Renal cortex interstitium (tissue), 11 donors: ENCODE measurements at regions not wholly inside any gene's neighbourhood (a gene's known extent, or its start where the extent isn't known, plus 50 kb on each side); places are given as distances from the start of the nearest gene placed in this dataset.

Experiments
- DNase-seq, 11 donors: peaks; one replicate each; pipeline ENCODE4 v3.0.0-alpha.2; 2013; ENCODE audit warnings: low read depth in 9 of 11, low spot score in 4 of 11; ENCODE audit errors: extremely low read depth in 1 of 11

DNA sequence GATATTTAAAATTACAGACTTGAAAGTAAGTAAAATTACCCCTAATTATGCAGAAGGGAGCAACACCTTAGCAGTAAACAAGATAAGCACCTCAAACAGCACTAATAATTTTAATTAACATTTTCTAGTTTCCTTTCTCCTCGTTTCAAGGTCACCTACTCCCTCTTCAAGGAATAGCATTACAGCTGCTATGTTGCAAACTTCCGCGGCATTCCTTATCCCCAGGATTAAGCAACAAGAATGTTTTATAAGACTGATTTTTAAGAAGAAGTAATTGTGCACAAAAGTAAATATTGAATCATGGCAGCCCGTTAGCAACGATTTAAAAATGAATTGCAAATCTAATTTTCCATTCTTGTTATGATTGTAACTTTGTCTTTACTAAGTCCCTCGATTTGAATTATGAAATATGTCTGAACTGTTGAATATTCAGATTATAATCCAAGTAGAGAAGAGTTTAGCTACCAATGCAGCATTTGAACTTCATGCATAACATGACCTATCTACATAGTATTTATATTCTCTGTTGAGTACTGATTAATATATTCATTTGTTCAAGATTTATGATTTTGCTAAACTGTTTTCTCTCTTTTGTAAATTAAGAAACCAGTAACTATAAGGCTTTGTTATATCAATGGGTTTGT is 593.5 kb upstream of the MGMT start:
- DNase-seq = no peak

DNA sequence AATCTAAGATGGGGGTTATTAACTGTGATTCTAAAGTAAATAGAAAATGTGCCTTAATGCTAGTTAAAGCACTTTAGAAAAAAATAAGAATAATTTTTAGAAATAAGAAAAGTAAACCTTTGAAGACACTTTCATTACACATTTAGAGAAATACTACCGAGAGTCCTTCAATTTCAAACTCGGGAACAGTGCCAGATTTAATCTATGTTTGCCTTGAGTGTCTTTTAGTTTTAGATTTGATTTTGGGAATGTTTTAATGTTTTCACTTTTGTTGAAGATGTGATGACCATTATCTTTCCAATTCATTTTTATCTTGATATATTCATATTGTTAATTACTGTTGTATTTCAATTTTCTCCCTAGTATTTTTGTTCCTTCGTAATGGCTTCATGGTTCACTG is 592.7 kb upstream of the MGMT start:
- DNase-seq = no peak

DNA sequence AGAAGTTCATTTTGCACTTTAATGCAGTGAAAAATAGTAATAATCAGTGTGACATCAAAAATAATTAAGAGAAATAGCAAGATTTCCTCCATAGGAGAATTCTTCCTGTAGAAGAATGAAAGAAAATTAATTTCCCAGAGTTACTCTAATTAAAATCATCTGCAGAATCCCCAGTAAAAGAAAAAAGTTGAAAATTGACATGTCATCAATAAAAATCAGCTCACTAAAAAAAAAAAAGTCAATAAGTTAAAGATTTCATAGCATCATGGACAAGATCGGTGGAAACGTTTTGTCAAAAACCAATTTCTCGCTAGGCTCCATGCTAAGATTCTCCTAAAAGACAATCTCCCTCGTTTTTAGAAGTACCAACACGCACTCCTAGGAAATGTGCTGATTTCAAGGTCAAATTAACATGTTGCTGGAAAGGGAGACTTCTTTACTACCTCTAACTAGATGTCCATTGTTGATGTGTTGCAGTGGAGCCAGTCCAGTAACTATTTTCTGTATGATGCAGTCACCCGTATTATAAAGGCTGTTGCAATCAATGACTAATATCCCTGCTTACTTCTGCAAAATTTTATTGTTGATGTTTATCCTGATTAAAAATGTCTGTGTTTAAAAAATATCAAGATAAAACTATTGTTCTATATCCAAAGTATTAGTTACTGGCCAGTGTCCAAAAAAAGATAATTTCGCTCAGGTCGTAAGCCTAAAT is 591.9 kb upstream of the MGMT start:
- no peak for DNase-seq

DNA sequence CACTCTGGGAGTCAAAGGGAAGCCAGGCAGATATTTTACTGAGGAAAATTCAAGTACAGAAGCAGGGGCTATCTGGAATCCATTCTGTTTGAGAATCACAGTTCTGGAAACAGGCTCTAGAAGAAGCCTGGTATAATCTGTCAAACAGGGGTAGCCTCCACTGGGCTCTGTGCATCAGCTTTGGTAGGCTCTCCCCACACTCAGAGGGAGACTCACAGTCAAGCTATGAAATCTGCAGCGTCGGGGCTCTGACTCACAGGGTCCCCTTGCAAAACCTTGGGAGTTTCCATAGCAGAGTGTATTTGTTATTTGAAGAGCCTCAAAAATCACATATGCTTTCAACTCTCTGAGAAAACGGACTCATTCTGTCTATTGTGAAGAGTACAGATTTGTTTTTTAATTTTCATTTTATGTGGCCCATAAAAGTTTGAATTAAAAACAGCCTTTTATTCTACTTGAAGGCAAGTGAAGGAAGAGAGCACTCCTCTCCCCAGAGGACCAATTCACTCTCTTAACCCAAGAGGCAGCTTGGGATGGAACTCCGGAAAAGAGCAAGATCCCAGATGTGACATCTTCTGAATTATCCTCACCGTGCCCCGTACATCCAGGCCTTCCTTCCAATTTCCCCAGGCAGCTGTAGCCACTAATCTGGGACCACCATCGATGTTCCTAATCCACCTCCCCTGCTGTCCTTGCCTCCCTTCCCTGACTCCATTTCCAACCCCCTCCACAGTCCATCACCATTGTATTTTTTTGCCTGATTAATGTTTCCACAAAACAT is 590.9 kb upstream of the MGMT start:
- DNase-seq = no peak

DNA sequence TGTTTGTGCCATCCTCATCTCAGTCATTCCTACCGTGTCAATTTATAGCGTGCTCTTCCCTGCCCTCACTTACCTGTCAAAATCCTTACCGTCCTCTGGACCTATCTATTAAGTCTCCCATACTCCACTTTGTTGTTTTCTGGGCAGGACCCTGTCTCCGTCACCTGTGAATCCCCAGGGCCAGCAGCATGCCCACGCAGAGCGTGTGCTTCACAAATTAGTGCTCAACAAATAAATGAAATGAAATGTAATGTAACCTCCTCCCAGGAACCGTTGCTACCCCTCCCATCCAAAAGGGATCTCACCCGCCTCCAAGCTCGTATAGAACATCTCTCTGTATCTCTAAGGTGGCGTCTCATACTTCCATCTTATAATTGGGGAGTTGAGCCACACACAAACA is 589.9 kb upstream of the MGMT start:
- DNase-seq = no peak

DNA sequence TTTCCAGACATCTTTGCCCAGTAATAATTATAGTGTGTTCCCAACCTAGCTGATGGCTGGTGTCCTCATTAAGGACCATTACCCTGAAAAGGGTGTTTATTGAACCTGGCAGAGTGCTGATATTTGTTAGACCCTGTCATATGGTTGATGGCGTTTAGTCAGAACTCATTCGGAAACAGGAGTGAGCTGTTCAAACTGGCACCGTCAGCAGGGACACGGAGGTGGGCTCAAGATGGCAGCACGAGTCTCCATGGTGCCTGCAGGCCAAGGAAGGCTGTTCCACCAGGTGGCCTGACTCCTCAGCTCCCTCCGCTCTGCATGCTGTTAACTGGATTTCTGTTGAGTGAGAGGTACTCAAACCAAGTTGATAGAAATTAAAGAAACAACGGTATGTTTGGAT is 589.1 kb upstream of the MGMT start:
- no peak for DNase-seq

DNA sequence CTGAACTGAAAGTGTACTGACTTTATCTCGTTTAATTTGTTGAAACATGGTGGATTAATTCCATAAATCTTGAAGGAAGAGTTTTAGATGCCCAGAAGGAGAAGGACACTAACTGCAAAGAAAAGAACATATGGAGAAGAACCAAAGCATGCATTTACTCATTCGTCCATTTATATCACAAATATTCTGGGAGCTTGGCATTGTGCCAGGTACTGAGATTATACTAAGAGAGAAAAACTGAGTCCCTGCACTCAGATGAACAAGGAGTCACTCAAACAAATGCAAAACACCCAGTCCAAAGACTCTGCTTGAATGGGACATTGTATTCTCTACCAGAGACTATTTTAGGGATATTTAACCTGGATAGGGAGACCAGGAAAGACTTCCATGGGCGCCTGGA is 588.0 kb upstream of the MGMT start:
- no peak for DNase-seq

DNA sequence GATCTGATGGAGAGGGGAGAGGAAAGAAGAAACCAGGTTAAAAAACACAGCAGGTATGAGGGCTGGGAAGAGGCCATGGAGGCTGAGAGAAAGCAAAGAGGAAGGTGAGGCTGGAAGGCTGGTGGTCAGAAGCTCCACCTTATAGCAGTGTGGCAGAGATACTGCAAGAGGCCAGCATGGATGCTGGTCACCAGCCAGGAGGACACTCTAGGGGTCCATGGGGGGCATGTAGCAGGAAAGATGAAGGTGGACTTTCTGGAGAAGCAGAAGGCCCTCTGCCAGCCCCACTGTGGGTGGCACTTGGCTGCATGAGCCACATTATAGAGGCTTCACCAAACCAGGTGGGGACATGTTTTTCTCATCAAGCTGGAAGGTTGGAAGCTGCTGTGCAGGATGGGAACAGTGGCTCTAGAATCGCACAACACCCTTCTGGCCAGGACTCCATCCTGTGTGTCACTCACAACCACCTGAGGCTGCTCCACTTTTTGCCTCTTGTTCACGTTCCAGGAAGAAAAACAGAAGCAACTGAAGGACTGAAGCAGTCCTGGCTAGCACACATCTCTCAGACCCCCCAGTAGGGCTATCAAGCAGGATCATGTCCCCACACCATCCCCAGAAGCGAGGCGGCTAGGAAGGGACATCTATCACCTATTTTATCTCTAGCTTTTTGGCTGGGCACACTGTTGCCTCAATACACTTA is 587.5 kb upstream of the MGMT start:
- no peak for DNase-seq

DNA sequence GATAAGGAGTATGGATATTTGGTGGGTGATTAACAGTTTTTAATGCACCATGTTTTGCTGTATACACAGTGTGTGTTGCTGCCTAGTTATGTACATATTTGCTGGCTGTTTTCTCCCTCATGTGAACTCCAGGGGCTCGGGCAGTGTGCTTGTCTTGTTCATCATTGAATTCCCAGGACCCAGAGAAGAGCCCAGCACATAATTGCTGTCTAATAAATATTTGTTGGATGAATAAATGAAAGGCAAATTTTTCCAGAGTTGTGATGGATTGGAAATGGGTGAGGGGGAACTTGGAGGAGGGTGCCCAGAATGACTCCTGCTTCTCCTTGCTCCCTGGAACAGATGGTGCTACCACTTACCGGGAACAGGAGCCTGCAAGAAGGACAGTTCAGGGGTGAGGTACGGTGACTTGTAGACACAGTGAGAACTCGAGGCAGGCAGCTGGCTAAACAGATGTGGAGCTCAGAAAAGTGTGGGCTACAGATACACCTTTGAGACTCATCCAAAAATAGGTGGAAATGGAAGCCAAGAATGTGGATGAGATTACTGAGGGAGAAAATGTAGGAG is 586.8 kb upstream of the MGMT start:
- DNase-seq = no peak

DNA sequence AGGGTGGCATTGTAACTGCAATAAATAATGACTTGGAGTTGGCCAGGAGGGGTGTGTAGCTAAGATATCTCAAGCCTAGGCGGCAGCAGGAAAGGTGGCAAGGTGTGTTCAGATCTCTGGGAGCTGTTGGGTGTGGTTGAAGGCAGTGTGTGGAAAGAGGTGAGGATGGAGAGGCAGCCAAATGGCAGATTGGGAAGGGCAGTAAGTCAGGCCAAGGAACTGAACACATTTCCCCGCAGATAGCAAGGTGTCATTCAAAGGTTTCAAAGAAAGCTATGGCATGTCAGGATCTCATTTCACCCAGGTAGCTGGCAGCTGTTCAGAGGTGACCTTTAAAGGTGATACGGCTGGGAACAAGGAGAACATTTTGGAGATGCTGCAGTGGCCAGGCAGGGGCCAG is 586.0 kb upstream of the MGMT start:
- DNase-seq = no peak

DNA sequence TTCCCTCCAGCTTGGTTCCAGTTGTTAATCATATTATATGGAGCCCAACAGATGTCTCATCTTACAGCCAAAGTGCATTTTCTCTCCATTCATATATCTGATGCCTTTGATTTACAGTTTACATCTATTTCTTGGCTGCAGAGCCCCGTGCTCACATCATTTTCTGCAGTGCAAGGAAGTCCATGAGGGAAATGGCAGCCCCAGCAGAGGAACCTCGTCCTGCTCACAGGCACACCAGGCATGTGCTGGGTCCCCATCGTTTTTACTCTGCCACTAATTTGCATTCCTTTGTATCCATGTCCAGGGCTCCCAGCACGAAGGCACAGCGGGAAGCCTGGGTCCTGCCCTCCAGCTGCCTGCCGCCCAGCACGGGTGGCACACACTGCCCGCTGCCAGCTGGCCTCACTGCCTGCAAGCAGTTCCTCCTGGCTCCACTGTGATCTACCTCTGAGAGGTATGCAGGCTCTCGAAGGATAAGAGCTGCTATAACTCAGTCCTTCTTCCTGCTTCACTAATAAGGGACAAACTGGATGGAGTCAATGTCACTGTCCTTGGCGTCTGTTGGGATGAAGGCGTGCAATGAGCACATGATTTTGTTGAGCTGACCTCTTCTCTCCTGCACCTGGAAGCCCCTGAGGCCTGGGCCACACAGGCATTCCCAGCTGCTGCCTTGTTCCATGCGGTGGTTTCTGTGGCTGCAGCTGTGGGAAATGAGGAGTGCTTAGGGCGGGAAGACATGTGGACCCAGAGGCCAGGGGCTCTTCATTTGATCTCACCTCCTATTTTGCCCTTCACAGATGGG is 583.6 kb upstream of the MGMT start:
- no peak for DNase-seq

DNA sequence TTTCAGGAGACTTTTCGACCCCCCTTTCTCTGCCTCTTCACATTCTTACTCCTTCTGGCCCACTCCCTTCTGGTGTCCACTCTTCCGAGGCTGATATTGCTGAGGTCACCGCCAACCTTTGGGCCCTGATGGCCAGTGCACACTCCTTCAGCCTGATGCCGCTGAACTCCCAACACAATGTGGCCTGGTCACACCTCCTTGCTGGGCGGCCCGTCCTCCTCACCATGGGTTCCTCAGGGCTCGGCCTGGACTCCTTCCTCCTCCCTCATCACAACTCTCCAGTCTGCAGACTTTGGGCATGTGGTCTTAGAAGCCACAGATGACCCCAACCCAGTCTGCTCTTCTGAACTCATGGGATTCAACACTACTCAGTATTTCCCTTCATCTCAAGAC is 583.0 kb upstream of the MGMT start:
- no peak for DNase-seq

DNA sequence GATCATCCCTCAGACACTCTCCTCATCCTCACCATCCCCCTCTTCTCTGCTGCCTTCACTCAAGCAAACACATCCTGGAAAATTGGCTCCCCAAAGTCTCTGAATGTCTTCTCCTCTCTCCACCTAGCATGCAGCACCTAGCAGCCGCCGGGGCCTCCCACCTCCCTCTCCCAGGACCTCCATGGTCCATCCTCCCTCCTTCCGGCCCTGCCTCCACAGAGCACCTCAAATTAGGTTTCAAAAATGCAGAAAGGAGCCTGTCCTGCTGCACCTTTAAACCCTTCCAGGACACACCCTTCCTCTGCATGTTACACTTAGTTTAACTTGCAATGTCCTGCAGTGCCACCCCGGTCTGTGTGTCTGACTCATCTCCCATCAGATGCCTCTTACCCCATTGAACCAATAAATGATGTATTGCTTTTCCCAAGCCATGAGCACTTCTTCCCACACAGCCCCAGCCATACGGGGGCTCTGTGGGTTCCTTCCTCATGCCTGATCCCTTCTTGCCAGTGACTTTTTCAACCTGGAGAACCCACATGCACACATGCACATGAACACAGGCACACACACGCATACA is 582.5 kb upstream of the MGMT start:
- no peak for DNase-seq

DNA sequence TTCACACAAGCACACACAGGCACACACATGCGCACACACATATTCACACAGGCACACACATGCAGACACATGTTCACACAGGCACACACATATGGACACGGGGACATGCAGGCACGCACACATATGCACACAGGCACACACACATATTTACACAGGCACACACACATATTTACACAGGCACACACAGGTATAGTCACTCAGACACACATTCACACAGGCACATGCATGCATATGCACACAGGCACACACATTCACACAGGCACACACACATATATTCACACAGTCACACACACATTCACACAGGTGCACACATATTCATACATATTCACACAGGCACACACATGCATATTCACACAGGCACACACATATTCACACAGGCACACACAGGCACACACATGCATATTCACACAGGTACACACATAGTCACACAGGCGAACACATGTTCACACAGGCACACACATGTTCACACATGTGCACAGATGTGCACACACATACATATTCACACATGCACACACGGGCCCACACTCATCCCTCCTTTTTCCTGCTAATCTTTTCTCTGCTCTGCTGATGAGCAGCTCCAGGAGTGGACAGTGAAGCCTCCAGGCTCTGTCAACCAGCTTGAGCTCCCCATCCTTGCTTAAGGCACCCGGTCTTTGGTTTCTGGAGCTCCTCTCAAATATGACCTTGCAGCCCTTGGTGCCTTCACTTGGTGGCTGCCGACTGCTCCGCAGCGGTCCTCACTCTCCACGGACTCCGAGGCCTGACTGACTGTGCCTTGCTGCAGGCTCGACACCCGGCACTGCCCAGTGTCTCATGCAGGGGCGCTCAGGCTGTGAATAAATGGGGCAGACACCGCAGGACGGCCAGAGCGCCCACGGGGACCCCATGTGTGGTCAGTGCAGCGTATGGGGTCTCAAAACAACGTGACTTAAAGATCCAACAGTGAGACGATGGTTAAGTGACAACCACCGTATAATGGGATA is 581.2 kb upstream of the MGMT start:
- DNase-seq = no peak

DNA sequence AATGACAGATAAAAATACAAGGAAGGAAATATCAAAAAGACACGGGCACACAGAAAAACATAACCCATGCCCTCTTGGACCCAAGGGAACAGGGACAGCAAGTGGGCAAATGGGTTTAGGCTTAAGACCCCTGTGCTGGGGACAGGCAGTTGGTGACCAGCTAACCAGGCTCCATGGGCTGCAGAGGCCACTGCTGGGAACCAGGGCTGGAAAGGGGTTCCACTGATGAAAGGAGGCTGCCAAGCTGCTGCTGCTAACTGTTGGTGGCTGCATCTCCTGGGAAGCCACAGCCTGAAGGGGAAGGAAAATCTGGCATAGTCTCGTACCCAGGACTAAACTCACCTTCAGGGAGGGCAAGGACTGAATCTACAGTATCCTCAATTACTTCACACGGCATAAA is 579.2 kb upstream of the MGMT start:
- DNase-seq = no peak

DNA sequence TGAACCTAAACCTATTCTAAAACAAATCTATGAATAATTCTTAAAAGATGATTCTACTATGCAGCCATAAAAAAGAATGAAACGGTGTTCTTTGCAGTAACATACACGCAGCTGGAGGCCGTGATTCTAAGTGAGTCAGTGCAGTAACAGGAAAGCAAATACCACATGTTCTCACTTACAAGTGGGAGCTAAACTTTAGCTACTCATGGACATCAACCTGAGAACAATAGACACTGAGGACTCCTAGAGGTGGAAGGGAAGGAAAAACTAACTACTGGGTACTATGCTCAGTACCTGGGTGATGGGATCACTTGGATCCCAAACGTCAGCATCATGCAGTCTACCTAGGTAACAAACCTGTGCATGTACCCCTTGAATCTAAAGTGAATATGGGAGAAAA is 575.0 kb upstream of the MGMT start:
- no peak for DNase-seq

DNA sequence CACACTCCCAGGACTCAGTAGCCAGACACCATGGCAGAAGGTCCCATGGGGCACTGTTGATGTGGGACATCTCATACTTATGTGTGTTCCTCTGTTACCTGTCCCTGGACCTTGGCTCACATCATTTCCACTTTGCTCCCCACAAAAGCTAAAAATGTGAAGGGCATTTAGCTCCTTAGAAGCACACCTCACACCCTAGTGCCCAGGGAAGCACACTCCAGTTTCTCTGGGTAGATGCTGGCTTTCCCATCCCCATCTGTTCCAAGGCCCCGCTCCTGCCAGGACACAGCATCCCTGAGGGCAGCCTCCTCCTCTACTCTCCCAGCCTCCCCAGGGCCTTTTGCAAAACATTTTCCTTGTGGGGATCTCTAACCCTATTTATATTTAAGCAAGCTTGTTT is 572.4 kb upstream of the MGMT start:
- no peak for DNase-seq
